ENCODE measurements at regions not wholly inside any gene's neighbourhood (a gene's known extent, or its start where the extent isn't known, plus 50 kb on each side); places are given as distances from the start of the nearest gene placed in this dataset.

DNA sequence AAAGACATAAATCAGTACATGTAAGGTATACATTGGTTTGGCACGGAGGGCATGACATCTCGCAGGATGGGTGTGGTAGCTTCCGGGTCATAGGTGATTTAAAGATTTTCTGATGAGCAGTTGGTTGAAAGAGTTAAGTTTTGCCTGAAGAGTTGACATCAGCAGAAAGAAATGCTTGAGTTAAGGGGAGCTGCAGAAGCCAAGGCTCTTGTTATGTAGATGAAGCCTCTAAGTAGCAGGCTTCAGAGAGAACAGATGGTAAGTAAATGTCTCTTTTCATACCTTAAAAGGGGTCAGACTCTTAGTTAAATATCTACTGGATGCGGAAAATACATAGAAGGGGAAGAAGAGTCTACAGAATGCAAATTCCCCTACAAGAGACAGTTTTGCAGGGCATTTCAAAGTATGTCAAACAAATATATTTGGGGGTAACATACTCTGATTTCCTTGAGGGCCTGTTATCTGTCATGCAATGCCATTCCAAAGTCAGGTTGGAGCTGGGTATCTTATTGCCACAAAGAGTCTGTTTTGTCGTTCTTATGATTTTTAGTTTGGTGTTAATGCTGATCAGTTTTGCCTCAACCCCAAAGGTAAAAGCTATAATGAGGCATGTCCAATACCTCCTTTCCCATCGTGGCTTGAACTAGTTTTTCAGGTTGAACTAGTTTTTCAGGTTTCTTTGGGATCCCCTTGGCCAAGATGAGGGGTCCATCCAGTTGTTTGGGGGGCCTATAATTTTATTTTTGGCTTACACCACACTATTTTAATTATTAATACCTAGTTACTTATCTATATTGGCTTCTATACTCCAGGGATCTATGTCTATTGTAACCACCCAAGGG lies 67.0 kb downstream of the PTHLH start:
- TF ChIP-seq, protein P1, sequence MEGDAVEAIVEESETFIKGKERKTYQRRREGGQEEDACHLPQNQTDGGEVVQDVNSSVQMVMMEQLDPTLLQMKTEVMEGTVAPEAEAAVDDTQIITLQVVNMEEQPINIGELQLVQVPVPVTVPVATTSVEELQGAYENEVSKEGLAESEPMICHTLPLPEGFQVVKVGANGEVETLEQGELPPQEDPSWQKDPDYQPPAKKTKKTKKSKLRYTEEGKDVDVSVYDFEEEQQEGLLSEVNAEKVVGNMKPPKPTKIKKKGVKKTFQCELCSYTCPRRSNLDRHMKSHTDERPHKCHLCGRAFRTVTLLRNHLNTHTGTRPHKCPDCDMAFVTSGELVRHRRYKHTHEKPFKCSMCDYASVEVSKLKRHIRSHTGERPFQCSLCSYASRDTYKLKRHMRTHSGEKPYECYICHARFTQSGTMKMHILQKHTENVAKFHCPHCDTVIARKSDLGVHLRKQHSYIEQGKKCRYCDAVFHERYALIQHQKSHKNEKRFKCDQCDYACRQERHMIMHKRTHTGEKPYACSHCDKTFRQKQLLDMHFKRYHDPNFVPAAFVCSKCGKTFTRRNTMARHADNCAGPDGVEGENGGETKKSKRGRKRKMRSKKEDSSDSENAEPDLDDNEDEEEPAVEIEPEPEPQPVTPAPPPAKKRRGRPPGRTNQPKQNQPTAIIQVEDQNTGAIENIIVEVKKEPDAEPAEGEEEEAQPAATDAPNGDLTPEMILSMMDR (IDR thresholded peaks at IDR 0.05): no peak
- no peak for TF ChIP-seq POLR2AphosphoS5 (IDR thresholded peaks at IDR 0.05; ENCODE audit: low read depth, low read length)
- no peak for TF ChIP-seq REST (IDR thresholded peaks at IDR 0.05; ENCODE audit: insufficient read depth in 1 of 2, low read depth in 2 of 2, low read length in 1 of 2)
